LoVo (cell line): ENCODE measurements at regions not wholly inside any gene's neighbourhood (a gene's known extent, or its start where the extent isn't known, plus 50 kb on each side); places are given as distances from the start of the nearest gene placed in this dataset.

Source experiments
- DNase-seq: peaks from one replicate; pipeline ENCODE4 v3.0.0-alpha.2; 2016; ENCODE audit warnings: low spot score

DNA sequence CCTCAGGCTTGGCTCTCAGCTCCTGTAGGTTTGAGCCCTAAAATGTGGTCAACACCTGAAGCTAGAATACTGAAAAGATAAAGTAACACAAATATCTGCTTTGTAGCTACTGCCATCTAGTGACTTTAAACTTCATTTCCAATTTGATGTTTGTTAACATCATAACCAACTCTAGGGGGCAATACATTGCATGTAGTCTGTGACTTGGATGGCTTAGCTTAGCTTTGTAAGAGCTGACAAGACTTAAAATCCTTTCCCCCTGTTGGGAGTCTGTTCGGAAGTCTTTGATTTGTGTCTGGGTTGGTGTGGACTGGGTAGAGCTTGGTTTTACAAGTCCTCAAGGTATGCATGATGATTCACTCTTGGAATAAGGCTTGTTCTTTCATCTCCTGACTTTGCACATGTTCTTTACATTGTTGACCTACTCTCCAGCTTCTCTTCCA is 51.7 kb downstream of the SCN11A start:
- DNase-seq, result peak; percentile 58

DNA sequence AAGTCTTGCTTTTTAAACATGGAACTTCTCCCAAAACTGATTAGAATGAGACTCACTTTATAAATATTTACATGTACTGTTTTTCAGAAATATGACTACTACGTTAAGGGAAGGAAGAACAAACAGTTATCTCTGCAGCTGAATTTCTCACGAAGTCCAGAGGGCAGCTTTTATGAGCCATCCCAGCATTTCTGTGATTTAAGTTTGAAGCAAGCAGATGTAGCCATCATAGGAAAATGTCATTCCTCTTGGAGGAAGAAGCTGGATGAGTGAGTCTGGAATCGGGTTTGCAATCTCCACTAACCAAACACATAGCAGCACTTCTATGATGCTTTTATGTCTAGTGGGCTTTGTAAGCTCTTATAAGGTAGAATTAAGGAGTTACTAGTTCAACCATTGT is 53.7 kb downstream of the SCN11A start:
- DNase-seq, result no peak

DNA sequence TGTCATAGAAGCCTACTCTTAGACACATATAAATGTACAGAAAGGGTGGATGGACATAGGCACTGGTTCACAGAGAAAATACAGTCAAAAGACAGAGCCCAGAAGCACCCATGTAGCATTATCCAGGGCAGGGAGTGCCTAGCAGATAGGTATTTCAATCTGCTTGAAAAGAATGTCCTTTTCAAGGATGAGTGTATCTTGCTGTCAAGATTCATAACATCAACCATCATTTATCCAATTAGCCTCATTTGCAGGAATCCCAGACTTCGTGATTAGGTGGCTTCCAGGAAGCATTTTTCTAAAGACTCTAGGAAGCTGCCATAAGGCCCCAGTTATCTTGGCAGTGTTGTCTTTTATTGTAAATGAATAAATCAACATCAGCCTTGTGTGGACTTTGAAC is 55.6 kb downstream of the SCN11A start:
- DNase-seq, result no peak

DNA sequence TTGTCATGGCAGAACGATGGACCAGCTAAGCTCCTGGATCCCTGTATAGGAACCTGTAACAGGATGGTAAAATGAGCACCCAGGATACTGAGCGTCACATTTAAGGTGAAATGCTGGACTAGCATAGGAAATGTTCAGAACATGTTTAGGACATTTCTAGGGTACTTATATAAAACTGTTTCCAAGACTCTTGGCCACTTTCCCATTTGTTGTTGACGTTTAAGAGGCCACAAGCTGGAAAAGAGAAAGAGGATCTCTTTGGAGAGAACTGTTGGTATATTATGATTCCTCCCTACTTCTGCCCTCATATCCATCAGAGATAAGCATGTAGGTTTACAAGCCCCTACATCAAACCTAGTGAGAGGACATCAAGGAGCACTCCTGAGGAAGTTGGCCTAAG is 57.5 kb downstream of the SCN11A start:
- no peak for DNase-seq

DNA sequence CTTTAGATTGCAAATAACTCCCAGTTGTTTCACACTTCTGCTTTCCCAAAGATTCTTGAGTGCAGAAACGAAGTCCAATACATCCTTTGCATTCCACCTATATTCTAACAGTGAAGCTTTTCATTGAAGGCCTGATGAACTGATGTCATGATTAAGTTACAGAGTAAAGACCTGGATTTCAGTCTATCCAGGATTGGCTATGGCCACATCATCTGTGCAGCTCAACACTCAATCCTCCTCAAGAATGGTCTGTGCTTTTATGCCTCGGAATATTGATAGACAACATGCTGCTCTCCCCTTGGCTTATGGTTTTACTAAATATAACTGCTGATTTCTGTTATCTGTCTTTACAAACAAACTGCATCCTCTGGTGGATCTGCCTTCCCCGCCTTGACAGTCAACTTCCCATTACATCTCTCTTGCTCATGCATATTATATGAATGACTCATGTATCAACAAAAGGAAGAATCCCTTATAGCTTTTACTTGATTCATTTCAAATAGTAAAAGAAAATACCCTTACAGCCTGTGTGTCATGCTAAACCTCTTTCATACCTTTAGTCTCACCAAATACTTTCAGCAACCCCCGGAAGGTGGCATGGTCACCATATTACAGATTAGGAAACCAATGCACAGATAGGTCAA is 59.5 kb downstream of the SCN11A start:
- no peak for DNase-seq

DNA sequence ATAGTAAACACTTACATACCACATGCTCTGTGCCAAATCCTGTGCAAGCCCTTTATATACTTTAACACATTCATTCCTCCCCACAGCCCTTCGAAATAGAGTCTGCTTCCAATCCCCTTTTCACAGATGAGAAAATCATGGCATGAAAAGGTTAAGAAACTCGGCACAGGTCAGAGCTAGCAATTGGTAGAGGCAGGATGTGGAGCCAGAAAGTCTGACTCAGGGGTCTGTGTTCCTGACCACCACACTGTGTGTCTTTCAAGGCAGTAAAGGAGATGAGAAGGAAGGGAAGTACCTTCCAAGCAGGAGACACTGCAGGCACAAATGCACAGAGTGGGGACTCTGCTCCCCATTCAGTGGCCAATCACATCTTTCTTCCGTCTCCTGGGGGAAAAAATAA is 61.1 kb downstream of the SCN11A start:
- no peak for DNase-seq

DNA sequence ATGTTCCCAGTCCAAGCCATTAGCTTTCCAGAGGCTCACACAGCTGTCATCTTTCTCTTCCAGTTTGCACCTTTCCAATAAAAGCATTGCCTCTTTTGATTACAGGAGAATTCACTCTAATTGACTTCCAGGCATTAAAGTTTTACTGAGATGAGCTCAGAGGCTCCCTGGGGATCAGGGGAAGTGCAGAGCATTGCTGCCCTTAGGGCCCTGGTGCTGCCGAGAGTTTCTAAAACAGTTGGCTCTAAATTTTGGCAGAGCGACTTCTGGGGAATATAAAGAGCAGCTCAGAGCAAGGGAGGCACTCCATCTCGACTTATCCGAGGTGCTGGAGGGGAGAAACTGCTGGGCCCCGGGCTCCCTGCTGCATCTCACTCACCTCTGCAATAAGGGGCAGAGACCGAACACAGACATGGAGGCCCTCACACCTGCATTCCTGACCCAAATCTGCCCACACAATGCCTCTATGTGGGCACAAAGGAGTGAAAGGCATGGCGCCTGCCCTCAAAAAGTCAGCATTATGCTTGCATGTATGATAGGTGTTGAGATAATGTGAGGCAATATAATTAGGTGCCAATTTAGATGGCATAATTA is 61.7 kb downstream of the SCN11A start:
- DNase-seq, result no peak

DNA sequence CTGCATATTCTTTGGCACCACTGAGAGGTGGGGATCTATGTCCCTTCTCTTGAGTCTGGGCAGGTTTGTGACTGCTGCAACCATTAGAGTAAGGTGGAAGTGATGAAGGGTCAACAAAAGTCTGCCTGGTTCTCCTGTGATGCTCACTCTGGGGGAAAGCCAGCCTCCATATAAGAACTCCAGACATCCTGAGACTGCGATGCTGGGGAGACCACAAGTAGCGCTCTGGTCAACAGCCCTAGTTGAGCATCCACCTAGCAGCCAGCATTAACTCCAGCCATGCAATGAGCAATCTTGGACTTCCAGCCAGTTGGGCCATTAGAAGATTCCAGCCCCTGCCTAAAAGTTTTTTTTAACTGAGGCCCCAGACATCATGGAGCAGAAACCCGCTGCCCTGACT is 62.8 kb downstream of the SCN11A start:
- DNase-seq, result peak; percentile 27

DNA sequence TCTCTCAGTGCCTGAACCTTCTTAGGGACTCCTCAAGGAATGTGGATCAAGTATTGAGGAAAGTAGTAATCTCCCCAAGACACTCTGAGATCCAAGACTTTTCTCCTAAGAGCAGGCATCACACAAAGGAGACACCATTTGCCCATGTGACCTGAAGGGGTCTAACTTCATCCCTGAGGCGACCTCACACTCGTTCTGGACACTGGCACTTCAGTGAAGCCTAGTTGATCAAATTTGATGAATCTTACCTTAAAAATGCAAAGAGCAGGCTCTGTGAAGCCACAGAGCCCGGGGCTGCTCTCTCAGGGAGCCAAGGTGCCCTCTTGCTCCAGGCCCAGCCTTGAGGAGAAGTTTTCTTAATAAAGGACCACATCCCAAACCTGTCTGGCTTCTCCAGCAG is 64.3 kb downstream of the SCN11A start:
- DNase-seq, result no peak

DNA sequence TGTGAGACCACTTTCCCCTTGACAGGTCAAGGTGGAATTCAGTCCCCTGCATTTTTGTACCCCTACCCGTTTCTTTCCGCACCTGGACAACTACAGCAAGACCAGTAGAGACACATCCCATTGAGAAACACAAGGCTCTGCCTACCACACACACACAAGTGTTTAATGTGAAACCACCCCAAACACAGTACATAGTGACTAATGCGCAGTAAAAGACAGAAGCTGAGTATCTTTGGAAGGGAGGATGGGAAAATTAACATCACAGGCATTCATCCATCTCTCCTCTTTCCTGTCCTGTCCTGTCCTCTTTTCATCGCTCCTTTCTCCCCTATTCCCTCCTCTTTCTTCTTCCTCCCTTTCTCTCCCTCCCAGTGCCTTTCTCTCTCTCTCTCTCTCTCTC is 64.8 kb downstream of the SCN11A start:
- no peak for DNase-seq

DNA sequence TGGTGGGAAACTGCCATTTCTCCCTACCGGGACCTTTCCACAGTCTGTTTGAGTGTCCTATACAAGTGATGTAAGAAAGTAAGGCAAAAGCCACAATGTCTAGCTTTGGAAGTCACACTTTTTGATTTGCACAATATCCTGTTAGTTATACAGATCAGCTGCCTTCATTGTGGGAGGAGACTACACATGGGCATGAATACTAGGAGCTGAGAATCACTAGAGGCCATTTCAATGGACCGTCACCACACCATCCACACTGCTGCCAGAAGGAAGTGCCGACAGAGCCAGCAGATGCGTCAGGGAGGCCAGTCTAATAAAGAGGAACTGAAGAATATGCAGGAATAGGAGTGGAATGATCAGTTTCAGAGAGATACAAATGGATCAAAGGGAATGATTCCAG is 65.8 kb downstream of the SCN11A start:
- DNase-seq, result no peak

DNA sequence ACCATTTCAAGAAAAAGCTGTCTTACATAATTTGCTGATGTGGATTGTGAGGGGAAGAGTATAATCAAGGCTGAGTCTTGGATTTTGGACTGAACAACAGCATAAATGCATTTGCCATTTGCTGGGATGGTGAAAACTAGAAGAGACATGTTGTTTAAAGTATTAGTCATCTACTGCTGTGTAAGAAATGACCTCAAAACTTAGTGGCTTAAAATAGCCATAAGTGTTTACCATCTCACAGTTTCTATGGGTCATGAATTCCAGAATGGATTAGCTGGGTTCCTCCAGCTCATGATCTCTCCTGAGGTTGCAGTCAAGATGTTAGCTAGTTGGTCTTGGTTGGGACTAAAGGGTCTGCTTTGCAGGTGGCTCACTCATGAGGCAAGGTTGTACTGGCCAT is 66.2 kb downstream of the SCN11A start:
- no peak for DNase-seq

DNA sequence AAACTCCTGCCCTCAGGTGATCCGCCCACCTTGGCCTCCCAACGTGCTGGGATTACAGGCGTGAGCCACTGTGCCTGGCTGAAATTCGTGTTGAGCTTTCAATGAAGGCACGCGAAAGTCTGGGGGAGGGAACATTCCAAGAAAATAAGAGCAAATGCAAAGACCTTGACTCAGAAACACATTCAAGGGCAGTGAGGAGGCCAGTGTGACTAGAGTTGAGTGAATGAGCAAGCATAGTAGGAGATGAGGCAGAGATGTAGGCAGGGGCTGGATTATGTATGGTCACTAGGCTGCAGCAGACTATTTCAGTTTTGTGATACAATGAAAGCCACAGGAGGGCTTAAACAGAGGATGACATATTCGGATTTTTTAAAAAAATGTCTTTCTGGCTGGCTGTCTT is 67.0 kb downstream of the SCN11A start:
- no peak for DNase-seq

DNA sequence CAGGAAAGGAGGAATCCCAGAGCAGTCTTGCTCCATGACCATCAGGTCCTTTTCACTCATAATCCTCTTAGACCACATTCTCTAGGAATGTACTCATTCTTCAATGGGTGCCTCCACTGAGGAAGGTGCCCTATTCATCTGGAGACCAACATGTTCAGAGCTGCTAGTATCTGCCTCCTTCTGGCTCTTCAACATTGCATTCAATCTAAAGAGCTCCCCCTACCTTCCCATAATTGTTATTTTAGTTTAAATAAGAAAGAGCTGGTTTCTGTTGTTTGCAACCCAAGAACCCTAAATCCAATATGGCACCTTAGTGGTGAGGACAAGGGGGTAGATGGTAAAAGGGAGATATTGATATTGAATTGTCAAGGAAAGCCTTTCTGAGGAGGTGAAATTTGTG is 67.6 kb downstream of the SCN11A start:
- DNase-seq, result no peak

DNA sequence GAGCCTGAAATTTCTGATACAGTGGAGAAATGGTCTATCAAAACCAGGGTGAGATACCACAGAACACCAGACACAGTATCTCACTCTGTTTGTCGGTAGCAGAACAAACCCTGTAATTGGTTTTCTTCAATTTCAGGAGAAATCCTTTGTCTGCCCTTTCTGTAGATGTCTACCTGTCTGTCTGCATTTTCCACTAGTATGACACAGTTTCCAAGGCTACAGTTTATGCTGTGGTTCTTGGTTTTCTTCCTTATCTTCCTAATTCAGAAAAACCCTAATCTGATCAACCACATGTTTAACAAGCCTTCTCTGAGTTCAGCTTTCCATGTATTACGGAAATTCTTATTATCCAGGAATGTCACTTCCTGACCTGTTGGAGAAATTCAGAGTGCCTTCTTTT is 70.8 kb downstream of the SCN11A start:
- no peak for DNase-seq

DNA sequence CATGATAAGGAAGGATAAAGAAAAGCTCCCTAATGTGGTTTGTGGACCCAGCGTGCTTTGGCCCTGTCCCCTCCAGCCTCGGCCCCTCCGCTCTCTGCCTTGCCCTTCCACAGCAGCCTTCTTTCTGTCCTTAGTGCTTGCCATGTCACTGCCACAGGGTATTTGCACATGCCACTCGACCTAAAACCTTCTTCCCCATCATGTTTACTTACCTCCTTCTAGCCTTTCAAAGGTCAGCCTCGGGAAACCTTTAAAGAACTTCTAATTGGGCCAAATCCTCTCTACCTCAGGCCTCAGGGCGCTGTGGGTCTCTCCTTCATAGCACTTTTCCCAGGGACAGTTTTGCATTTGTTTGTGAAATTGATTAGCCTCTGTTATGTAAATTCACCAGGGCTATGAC is 73.0 kb downstream of the SCN11A start:
- DNase-seq, result no peak

DNA sequence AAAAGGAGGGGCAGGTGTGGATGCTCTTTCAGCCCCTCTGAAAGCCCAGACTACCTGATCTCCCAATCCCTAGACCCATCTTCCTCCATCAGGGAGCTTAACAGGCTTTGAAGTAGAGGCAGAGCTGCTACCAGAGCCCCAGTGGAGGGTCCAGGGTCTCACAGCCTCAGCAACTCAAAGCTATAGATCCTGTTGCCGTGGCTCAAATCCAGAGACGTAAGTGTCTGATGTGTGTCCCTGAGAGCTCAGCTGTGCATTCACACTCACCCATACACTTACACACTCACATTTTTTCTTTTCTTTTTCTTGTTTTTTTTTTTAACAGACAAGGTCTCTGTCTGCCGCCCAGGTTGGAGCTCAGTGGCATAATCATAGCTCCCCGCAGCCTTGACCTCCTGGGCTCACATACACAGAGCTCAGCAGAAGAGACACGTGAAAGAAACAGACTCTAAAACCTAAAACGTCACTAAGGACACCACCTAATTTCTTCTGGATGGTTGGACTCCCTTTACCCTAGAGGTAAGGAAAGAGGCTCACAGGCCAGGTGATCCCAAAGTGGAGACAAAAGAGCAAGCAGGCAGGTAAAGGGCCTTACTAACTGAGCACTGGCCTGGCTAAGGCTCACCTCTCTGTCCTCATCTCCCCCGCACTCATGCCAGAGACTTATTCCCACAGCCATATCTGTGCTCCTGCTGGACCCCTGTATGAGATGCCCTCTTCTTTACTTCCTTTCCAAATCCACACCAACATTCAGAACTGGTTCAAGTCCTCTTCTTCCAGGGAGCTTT is 80.7 kb downstream of the SCN11A start:
- DNase-seq, result no peak

DNA sequence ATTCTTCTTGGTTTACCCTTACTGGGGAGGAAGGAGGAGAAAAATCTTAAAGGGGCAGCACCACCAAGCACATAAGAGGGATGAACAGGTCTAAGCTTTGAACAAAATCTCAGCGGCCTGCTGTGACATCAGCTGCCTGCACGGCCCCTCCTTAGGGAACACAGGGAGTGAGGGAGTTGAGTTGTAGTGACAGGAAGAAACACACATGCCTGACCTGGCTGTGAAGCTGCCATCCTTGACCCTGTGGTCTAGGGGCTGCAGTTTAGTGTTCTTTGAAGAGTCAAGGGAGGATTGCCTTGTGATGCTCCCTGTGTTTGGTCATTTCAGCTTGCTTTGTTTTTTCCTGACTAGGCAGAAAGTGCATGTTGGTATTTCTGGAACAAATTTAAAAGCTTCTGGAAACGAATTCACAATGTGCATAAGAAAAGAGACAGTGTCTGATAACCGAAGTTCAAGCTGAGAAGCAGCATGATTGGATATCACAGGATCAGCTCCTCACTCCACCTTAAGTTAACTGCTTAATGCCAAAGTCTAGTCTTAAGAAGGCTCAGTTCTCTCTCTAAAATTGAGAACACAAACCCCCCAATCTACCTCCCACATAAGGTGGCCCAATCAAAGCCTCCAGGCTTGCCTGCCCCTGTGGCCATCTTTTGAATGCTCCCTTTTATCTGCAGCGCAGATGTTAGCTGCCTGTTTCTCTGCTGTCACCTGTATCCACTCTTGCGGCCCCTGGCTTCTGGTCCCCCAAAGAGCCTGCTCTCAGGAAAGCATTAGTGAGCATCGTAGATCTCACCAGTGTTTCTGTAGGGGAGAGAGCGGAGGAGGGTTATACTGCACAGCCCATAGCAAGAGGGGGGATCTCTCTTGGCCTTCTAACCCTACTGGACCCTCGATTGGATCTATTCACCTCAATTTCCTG is 82.2 kb downstream of the SCN11A start:
- no peak for DNase-seq

DNA sequence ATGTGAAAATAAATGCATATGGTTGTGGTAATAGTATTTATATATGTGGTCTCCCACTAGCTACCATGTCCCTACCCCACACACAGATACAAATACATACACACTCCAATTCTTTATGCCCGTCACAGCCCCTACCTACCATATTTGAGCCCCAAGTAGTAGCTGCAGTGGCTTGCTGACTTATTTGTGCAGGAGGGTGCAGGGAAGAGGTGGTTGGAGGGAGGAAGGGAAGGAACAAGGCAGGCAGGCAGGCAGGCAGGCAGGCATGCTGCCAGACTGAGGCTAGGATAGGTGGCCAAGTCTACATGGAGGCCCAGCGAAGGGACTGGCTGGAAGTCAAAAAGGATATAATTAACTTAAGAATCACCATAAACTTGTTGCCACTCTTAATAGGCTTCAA is 82.9 kb downstream of the SCN11A start:
- no peak for DNase-seq

DNA sequence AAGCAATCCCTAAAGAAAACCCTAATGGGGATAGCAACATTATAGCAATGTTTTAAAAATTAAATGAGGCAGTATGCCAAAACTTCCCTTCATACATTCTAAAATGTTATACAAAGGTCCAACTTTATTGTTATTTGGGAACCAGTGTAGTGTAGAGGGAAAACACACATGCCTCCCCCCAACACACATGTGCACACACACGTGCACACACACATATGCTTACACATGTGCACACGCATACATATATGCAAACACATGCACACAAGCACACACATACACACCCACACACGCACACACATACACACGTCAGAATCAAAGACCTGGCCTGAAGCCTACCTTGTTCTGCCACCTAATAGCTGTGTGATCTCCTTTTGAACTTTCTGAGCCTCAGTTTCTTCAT is 83.3 kb downstream of the SCN11A start:
- DNase-seq, result no peak

DNA sequence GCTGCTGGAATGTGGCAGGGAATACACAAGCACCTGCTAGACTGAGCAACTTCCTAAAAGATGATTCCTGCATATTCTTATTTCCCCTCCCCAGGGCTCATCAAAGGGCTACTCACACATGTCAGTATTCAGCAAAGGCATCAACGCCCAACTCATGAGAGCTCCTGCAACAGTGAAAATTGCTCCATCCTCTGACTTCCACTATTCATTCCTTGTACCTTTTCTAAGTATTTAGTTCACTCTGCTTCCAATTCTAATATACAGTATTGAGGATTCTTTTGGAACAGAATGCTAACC is 84.1 kb downstream of the SCN11A start:
- DNase-seq, result no peak

DNA sequence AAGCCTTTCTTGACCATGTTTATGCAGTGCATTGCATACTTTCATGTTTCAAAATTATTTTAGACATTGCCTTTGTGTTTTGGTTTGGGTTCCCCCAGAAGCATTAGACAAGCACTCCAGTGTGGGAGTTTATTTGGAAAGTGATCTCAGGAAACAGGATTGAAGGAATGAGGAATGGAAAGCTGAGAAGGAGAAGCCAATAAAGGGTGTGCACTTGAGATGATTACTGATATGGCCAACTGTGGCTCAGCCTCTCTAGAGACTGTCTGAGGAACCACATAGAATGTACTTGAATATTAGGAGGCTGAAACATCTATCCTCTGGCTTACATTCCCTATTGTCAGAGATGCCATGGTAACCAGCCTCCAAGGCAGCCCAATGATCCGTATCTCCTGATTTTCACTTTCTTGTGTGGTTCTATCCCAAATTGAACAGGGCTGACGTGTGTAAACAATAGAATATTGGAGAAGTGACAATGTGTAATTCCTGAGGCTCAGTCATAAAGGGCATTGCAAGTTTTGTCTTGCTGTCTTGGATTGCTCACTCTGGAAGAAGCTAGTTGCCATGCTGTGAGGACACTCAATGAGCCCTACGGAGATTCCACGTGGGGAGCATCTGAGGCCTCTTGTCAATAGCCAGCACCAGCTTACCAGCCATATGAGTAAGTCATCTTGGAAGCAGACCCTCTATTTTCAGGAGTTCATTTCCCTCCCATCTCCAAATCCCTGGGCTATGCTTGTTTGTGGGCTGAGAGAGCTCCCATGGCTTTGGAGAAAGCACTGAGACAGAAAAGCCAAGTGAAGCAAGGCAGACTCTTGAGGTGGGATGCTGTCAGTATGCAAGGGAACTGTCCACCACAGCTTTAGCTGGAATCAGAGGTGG is 84.7 kb downstream of the SCN11A start:
- DNase-seq, result no peak
